ENCODE measurements at regions not wholly inside any gene's neighbourhood (a gene's known extent, or its start where the extent isn't known, plus 50 kb on each side); places are given as distances from the start of the nearest gene placed in this dataset.
"Not testable (repeated sequence)": the region's sequence is repeated elsewhere in the genome, so short reads cannot be mapped to it uniquely, and the experiment has no call there.

- intact Hi-C loops (cut with DNase I) = no loop called here
- DNase-seq (ENCODE audit: low spot score) = no peak
Measured at GRCh38 chr11:129503646-129504045, 128.0 kb downstream of the BARX2 start.

- intact Hi-C loops (cut with DNase I) = no loop called here
- no peak for DNase-seq (ENCODE audit: low spot score)
Measured at GRCh38 chr11:129505266-129505665, 129.6 kb downstream of the BARX2 start.

- DNase-seq (ENCODE audit: low spot score) = no peak
- intact Hi-C loops (cut with DNase I) = no loop called here
Measured at GRCh38 chr11:129508163-129508562, 132.5 kb downstream of the BARX2 start.

- intact Hi-C loops (cut with DNase I) = no loop called here
- no peak for DNase-seq (ENCODE audit: low spot score)
Measured at GRCh38 chr11:129528296-129528695, 152.6 kb downstream of the BARX2 start.

- DNase-seq (ENCODE audit: low spot score) = no peak
- intact Hi-C loops (cut with DNase I) = no loop called here
Measured at GRCh38 chr11:129530154-129530895, 154.7 kb downstream of the BARX2 start.

GRCh38 chr11:129533395-129533794, 157.7 kb downstream of the BARX2 start:
- intact Hi-C loops (cut with DNase I) = no loop called here

GRCh38 chr11:129536338-129536737, 160.7 kb downstream of the BARX2 start:
- intact Hi-C loops (cut with DNase I) = no loop called here
- DNase-seq (ENCODE audit: low spot score) = no peak

More at GRCh38 chr11:129533395-129533794, 157.7 kb downstream of the BARX2 start:
- no peak for DNase-seq (ENCODE audit: low spot score)

GRCh38 chr11:129538323-129538722, 162.7 kb downstream of the BARX2 start:
- no peak for DNase-seq (ENCODE audit: low spot score)
- intact Hi-C loops (cut with DNase I) = no loop called here

GRCh38 chr11:129543515-129544290, 168.1 kb downstream of the BARX2 start:
- intact Hi-C loops (cut with DNase I) = loop anchor here in 1 of 2 donors (10.0 kb wide), 1 partner anchor 1531 kb away; no protein-coding TSS in a partner anchor
- DNase-seq (ENCODE audit: low spot score) = no peak

GRCh38 chr11:129544691-129545090, 169.0 kb downstream of the BARX2 start:
- intact Hi-C loops (cut with DNase I) = loop anchor here in 1 of 2 donors (10.0 kb wide), 1 partner anchor 1530 kb away; no protein-coding TSS in a partner anchor
- DNase-seq (ENCODE audit: low spot score) = no peak

GRCh38 chr11:129546266-129546665, 170.6 kb downstream of the BARX2 start:
- intact Hi-C loops (cut with DNase I) = loop anchor here in 1 of 2 donors (10.0 kb wide), 1 partner anchor 1529 kb away; no protein-coding TSS in a partner anchor
- DNase-seq (ENCODE audit: low spot score) = no peak

- no peak for DNase-seq (ENCODE audit: low spot score)
- intact Hi-C loops (cut with DNase I) = no loop called here
Measured at GRCh38 chr11:129557421-129557820, 181.8 kb downstream of the BARX2 start.

- intact Hi-C loops (cut with DNase I) = no loop called here
Measured at GRCh38 chr11:129569007-129569406, 193.4 kb downstream of the BARX2 start.

GRCh38 chr11:129572667-129573066, 197.0 kb downstream of the BARX2 start:
- DNase-seq (ENCODE audit: low spot score); intact Hi-C loops (cut with DNase I): not testable (repeated sequence)

More at GRCh38 chr11:129569007-129569406, 193.4 kb downstream of the BARX2 start:
- no peak for DNase-seq (ENCODE audit: low spot score)

GRCh38 chr11:129573161-129573560, 197.5 kb downstream of the BARX2 start:
- intact Hi-C loops (cut with DNase I) = no loop called here

GRCh38 chr11:129574431-129574830, 198.8 kb downstream of the BARX2 start:
- intact Hi-C loops (cut with DNase I) = no loop called here

More at GRCh38 chr11:129573161-129573560, 197.5 kb downstream of the BARX2 start:
- no peak for DNase-seq (ENCODE audit: low spot score)

GRCh38 chr11:129576652-129577051, 201.0 kb downstream of the BARX2 start:
- intact Hi-C loops (cut with DNase I) = no loop called here
- DNase-seq (ENCODE audit: low spot score) = no peak

More at GRCh38 chr11:129574431-129574830, 198.8 kb downstream of the BARX2 start:
- no peak for DNase-seq (ENCODE audit: low spot score)

- no peak for DNase-seq (ENCODE audit: low spot score)
- intact Hi-C loops (cut with DNase I) = no loop called here
Measured at GRCh38 chr11:129578006-129578405, 202.4 kb downstream of the BARX2 start.

GRCh38 chr11:129580278-129580677, 204.6 kb downstream of the BARX2 start:
- intact Hi-C loops (cut with DNase I) = no loop called here
- DNase-seq (ENCODE audit: low spot score) = no peak

- intact Hi-C loops (cut with DNase I) = no loop called here
- no peak for DNase-seq (ENCODE audit: low spot score)
Measured at GRCh38 chr11:129584316-129584715, 208.7 kb downstream of the BARX2 start.

Data from posterior vena cava (tissue), 2 donors.